ENCODE measurements at regions not wholly inside any gene's neighbourhood (a gene's known extent, or its start where the extent isn't known, plus 50 kb on each side); places are given as distances from the start of the nearest gene placed in this dataset.
A peak's percentile ranks its signal among the peaks of the same experiment; 100 is the strongest.

DNA sequence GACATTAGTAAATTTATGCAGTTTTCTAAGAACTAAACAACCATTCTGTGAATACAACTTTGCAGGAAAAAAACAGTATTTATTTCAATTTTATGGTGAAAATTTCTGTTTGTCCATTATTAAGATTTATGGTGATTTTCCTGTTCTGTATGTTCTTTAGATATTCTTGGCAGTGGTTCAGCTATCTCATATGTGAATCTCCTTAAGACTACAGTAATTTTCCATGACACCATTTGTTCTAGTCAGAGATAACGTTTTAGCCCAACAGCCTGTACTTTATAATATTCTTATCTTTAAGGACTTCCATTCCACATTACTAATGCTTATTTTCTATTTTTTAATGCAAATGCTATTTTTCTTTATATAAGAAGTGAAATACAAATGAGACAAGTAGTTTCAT lies 504.0 kb downstream of the RFPL4B start:
- Histone ChIP-seq H3K4me1 (ENCODE audit: control insufficient read depth, insufficient read depth, low read length) (no peaks in the 10 kb centered on the region), H3K27ac (ENCODE audit: low read length) (no peak overlapping the region), H3K9me3 (ENCODE audit: control insufficient read depth in 2 of 2, low read length in 2 of 2) (no peaks in the 10 kb centered on the region), H3K27me3 (ENCODE audit: control insufficient read depth in 1 of 2, insufficient read depth in 2 of 2, low read length in 2 of 2) (no peaks in the 10 kb centered on the region), H3K9ac (ENCODE audit: low read length in 2 of 2) (no peak overlapping the region), H3K4me3 (ENCODE audit: low read length in 2 of 2) (no peak overlapping the region), H3K36me3 (ENCODE audit: control insufficient read depth in 2 of 2, insufficient read depth in 2 of 2, low read length in 2 of 2) (no peaks in the 10 kb centered on the region)

DNA sequence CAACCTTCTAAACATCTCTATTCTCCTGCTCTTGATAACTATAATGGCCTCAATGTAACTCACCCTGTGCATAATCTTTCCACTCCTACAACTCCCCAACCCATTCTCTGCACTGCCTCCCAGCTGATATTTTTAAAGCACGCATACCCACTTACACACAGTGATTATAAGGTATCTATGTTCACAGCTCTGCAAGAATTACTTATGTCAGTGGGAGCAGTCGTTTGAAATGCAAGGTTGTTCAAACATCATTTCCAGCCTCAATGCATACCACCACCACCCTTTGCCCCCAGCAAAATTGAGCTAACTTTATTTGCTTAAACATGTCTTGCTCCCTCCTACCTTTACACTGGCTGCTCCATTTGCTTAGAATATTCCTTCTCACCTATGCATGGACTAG lies 506.0 kb downstream of the RFPL4B start:
- H3K9me3 ChIP-seq (ENCODE audit: control insufficient read depth in 2 of 2, low read length in 2 of 2): no peaks in the 10 kb centered on the region
- no peak overlapping the region for H3K4me3 ChIP-seq (ENCODE audit: low read length in 2 of 2)
- no peaks in the 10 kb centered on the region for H3K4me1 ChIP-seq (ENCODE audit: control insufficient read depth, insufficient read depth, low read length)
- H3K27ac ChIP-seq (ENCODE audit: low read length): no peak overlapping the region
- H3K9ac ChIP-seq (ENCODE audit: low read length in 2 of 2): no peak overlapping the region
- H3K36me3 ChIP-seq (ENCODE audit: control insufficient read depth in 2 of 2, insufficient read depth in 2 of 2, low read length in 2 of 2): no peaks in the 10 kb centered on the region
- H3K27me3 ChIP-seq (ENCODE audit: control insufficient read depth in 1 of 2, insufficient read depth in 2 of 2, low read length in 2 of 2): no peaks in the 10 kb centered on the region

DNA sequence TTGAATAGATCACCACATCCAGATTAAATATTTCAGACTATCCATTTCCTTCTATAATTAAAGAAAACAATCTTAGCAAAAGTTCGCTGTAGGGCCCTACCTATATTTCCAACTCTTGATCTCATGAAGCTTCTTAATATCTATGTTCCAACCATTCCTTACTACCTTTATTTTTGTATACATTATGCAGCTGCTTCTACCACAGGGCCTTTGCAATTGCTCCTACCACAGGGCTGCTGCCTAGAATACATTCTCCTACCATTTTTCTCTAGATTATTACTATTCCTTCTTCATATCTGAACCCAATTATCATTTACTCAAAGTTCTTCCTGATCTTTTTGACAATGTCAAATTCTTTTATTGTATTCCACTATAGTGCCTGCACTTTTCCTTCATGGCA lies 516.6 kb downstream of the RFPL4B start:
- Histone ChIP-seq H3K4me1 (ENCODE audit: control insufficient read depth, insufficient read depth, low read length) (no peaks in the 10 kb centered on the region), H3K4me3 (ENCODE audit: low read length in 2 of 2) (no peak overlapping the region), H3K9ac (ENCODE audit: low read length in 2 of 2) (no peak overlapping the region)

DNA sequence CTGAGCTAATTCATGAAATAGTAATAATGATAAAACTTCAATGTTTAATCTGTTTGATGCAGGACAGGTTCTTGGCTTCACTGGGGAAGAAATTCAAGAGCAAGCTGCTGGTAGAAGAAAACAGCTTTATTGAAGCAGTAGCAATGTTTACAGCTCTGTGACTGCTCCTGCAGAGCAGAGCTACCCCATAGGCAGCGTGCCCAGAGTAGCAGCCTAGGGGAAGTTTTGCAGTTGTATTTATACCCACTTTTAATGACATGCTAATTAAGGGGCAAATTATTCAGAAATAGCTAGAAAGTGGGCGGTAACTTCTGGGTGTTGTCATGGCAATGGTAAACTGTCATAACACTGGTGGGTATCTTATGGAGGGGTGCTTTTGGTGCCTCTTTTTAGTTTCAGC lies 518.0 kb downstream of the RFPL4B start:
- Histone ChIP-seq H3K9ac (ENCODE audit: low read length in 2 of 2) (no peak overlapping the region), H3K4me1 (ENCODE audit: control insufficient read depth, insufficient read depth, low read length) (no peaks in the 10 kb centered on the region), H3K36me3 (ENCODE audit: control insufficient read depth in 2 of 2, insufficient read depth in 2 of 2, low read length in 2 of 2) (no peaks in the 10 kb centered on the region), H3K4me3 (ENCODE audit: low read length in 2 of 2) (no peak overlapping the region), H3K27ac (ENCODE audit: low read length) (no peak overlapping the region), H3K27me3 (ENCODE audit: control insufficient read depth in 1 of 2, insufficient read depth in 2 of 2, low read length in 2 of 2) (no peaks in the 10 kb centered on the region), H3K9me3 (ENCODE audit: control insufficient read depth in 2 of 2, low read length in 2 of 2) (no peaks in the 10 kb centered on the region)

More for the DNA sequence above, 516.6 kb downstream of the RFPL4B start:
- no peaks in the 10 kb centered on the region for H3K27me3 ChIP-seq (ENCODE audit: control insufficient read depth in 1 of 2, insufficient read depth in 2 of 2, low read length in 2 of 2)
- H3K36me3 ChIP-seq (ENCODE audit: control insufficient read depth in 2 of 2, insufficient read depth in 2 of 2, low read length in 2 of 2): no peaks in the 10 kb centered on the region
- H3K27ac ChIP-seq (ENCODE audit: low read length): no peak overlapping the region
- H3K9me3 ChIP-seq (ENCODE audit: control insufficient read depth in 2 of 2, low read length in 2 of 2): no peaks in the 10 kb centered on the region

DNA sequence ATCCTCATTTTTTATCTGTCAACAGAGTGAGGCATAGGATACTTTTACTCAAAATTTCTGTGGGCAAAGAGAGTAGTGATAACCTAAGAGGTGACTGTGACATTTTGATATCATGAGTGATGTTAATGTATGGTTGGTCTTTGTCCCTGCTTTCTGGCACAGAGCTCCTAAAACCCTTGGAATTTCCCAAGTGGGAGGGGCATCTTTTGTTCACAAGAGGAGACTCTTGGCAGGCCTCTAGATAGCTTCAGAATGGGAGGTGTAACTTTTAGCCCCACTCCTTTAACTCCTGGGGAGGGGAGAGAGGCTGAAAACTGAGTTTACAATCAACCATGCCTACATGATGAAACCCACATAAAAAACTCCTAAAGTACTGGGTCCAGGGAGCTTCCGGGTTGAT lies 527.8 kb downstream of the RFPL4B start:
- Histone ChIP-seq H3K27me3 (ENCODE audit: control insufficient read depth in 1 of 2, insufficient read depth in 2 of 2, low read length in 2 of 2) (no peaks in the 10 kb centered on the region), H3K9ac (ENCODE audit: low read length in 2 of 2) (no peak overlapping the region), H3K9me3 (ENCODE audit: control insufficient read depth in 2 of 2, low read length in 2 of 2) (no peaks in the 10 kb centered on the region), H3K36me3 (ENCODE audit: control insufficient read depth in 2 of 2, insufficient read depth in 2 of 2, low read length in 2 of 2) (no peaks in the 10 kb centered on the region), H3K4me1 (ENCODE audit: control insufficient read depth, insufficient read depth, low read length) (no peaks in the 10 kb centered on the region), H3K27ac (ENCODE audit: low read length) (no peak overlapping the region), H3K4me3 (ENCODE audit: low read length in 2 of 2) (no peak overlapping the region)

DNA sequence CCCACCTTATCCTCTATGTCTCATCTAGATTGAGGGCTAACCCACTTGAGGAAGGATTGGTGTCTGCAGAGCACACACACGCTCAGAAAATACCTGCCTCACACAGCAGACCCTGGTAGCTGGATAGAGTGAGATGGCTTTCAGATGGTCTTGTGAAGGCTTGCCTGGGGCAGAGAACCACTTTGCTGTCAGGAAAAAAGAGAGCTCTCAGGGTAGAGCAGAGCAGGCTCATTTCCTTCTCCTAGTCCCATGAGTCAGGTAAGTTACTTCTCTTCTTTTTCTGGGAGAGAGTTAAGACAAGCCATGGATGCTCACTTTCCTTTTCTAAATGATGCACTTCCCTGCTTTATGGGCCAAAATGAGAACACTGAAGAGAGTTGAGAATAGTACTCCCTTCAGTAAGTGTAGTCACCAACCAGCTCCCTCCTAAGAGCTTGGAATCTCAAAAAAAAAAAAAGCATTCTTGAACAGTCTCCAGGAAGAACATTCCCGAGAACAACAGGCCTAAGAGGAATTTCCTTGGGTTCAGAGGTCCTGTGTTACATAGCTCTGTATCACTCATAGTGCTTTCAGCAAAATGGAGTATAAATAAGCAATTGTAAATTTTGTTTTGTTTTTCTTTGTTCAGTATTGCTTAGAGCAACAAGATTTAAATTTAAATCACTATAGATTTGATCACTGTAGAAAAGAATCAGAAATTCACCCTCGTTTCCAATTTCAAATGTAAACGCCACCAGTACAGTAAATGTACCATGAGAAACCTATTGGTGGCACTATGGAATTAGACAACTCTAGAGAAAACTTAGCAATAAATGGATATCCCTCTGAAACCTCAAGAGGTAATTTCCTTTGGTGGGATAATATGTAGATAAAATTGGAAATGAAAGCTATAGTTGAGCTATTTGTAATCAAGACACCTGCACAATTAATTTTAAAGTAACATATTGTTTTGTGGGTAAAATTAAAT lies 530.3 kb downstream of the RFPL4B start:
- H3K9ac ChIP-seq (ENCODE audit: low read length in 2 of 2): no peak overlapping the region
- no peaks in the 10 kb centered on the region for H3K36me3 ChIP-seq (ENCODE audit: control insufficient read depth in 2 of 2, insufficient read depth in 2 of 2, low read length in 2 of 2)
- no peaks in the 10 kb centered on the region for H3K4me1 ChIP-seq (ENCODE audit: control insufficient read depth, insufficient read depth, low read length)
- no peaks in the 10 kb centered on the region for H3K9me3 ChIP-seq (ENCODE audit: control insufficient read depth in 2 of 2, low read length in 2 of 2)
- H3K4me3 ChIP-seq (ENCODE audit: low read length in 2 of 2): peak overlapping the region in 1 of 2 donors; percentile 17
- H3K27me3 ChIP-seq (ENCODE audit: control insufficient read depth in 1 of 2, insufficient read depth in 2 of 2, low read length in 2 of 2): no peaks in the 10 kb centered on the region
- H3K27ac ChIP-seq (ENCODE audit: low read length): no peak overlapping the region

DNA sequence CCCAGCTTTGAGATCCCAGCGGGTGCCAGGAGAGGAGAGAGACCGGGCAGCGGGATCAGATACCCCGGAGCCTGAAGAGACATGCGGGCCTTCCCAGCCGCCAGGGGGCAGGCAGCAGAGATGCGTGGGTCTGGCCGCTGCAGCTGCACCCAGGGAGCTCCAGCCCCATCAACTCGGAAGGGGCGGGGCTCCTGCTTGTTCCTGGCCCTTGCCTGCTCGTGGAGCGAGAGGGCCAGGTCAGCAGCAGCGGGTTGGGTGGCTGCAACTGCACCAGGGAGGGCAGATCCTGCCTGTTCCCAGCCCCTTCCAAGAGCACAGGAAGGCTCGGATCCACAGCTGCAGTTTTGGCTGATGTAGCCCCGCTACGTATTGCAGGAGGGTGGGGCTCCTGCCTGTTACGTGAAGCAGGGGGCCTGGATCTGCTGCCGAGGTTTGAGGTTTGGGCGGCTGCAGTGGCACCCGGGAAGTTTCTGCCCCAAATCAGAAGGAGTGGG lies 532.8 kb downstream of the RFPL4B start:
- H3K9me3 ChIP-seq (ENCODE audit: control insufficient read depth in 2 of 2, low read length in 2 of 2): no peaks in the 10 kb centered on the region
- no peaks in the 10 kb centered on the region for H3K36me3 ChIP-seq (ENCODE audit: control insufficient read depth in 2 of 2, insufficient read depth in 2 of 2, low read length in 2 of 2)
- H3K27me3 ChIP-seq (ENCODE audit: control insufficient read depth in 1 of 2, insufficient read depth in 2 of 2, low read length in 2 of 2): no peaks in the 10 kb centered on the region
- H3K9ac ChIP-seq (ENCODE audit: low read length in 2 of 2): no peak overlapping the region
- H3K4me3 ChIP-seq (ENCODE audit: low read length in 2 of 2): no peak overlapping the region
- H3K27ac ChIP-seq (ENCODE audit: low read length): no peak overlapping the region
- no peaks in the 10 kb centered on the region for H3K4me1 ChIP-seq (ENCODE audit: control insufficient read depth, insufficient read depth, low read length)

DNA sequence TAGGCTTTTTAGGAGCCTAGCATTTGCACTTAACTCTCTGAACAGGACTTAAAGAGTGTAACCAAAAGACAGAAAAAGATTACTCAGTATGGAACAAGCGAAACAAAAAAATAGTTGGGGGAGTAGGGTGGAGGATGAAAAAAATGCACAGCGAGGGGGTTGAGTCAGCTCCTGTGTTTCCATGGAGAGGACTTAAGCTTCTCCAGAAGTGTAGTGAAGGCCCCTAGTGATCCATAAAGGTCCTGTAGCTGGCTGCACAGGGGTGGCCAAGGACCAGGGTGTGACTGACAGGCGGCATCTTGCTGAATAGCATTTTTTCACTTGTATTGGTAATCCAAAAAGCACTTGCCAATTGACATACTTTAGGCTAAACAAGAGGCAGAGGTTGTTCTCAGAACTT lies 533.9 kb downstream of the RFPL4B start:
- H3K27me3 ChIP-seq (ENCODE audit: control insufficient read depth in 1 of 2, insufficient read depth in 2 of 2, low read length in 2 of 2): no peaks in the 10 kb centered on the region
- no peaks in the 10 kb centered on the region for H3K4me1 ChIP-seq (ENCODE audit: control insufficient read depth, insufficient read depth, low read length)
- no peak overlapping the region for H3K27ac ChIP-seq (ENCODE audit: low read length)
- H3K36me3 ChIP-seq (ENCODE audit: control insufficient read depth in 2 of 2, insufficient read depth in 2 of 2, low read length in 2 of 2): no peaks in the 10 kb centered on the region
- H3K9ac ChIP-seq (ENCODE audit: low read length in 2 of 2): no peak overlapping the region
- H3K9me3 ChIP-seq (ENCODE audit: control insufficient read depth in 2 of 2, low read length in 2 of 2): no peaks in the 10 kb centered on the region
- H3K4me3 ChIP-seq (ENCODE audit: low read length in 2 of 2): no peak overlapping the region

DNA sequence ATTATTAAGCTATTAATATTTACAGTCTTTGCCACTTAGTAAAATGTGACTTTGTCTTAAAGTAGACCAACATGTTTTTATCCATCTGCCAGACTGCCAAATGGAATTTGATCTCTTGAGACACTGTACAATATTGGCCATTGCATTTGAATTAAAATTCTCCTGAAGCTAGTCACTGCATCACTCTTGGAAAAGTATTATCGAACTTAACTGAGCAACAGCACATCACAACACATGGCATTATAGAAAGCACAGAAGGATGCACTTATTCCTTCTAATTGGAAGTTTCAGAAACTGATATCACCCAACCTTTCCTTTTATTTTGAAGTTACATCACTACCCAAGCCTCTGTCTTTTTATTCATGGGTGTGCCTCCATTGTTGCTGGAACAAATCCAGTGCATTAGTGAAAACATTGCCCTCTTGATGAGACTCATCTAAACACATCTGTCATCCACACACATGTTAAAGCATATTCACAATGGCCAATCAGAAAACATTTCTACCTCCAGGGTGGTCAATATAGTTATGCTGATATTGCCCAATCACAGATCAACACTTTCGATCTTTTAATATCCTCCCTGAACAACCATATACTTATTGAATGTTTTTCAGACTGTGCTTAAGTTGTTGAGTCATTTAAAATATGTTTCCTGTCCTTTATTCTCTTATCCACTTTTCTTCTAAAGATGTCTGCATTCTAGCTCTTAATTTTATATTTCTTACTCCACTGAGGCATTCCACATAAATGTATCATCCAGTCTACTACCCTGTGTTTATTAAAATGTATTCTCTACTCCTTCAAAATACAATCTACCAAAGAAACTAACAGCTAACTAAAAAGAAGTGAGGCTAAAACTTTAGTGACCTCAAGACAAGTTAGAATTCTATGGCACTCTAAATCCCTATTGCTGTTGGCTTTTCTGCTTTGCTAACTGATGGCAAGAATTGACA lies 535.0 kb downstream of the RFPL4B start:
- no peaks in the 10 kb centered on the region for H3K36me3 ChIP-seq (ENCODE audit: control insufficient read depth in 2 of 2, insufficient read depth in 2 of 2, low read length in 2 of 2)

DNA sequence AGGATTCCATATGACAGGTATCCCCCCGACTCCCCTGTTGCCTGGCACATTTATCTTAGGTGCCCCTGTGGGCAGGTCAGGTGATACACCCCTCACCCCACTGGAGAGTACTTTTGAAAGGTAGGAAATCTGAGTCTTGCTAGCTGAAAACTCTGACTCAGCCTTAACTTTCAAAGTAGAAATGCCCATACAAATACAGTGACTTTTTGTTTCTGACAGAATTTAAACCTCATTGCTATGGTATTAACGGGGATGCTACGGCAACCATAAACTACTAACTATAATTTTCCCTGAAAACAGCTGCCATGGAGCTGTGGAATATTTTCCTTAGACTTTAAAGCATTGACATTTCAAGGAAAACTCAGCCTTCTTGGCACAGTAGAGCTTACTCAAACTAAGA lies 536.0 kb downstream of the RFPL4B start:
- no peaks in the 10 kb centered on the region for H3K27me3 ChIP-seq (ENCODE audit: control insufficient read depth in 1 of 2, insufficient read depth in 2 of 2, low read length in 2 of 2)
- no peaks in the 10 kb centered on the region for H3K9me3 ChIP-seq (ENCODE audit: control insufficient read depth in 2 of 2, low read length in 2 of 2)
- H3K4me1 ChIP-seq (ENCODE audit: control insufficient read depth, insufficient read depth, low read length): no peaks in the 10 kb centered on the region
- no peak overlapping the region for H3K9ac ChIP-seq (ENCODE audit: low read length in 2 of 2)
- no peak overlapping the region for H3K4me3 ChIP-seq (ENCODE audit: low read length in 2 of 2)
- H3K27ac ChIP-seq (ENCODE audit: low read length): no peak overlapping the region
- H3K36me3 ChIP-seq (ENCODE audit: control insufficient read depth in 2 of 2, insufficient read depth in 2 of 2, low read length in 2 of 2): no peaks in the 10 kb centered on the region

More for the DNA sequence above, 535.0 kb downstream of the RFPL4B start:
- Histone ChIP-seq H3K4me1 (ENCODE audit: control insufficient read depth, insufficient read depth, low read length) (no peaks in the 10 kb centered on the region), H3K4me3 (ENCODE audit: low read length in 2 of 2) (no peak overlapping the region), H3K9me3 (ENCODE audit: control insufficient read depth in 2 of 2, low read length in 2 of 2) (no peaks in the 10 kb centered on the region), H3K27ac (ENCODE audit: low read length) (no peak overlapping the region), H3K27me3 (ENCODE audit: control insufficient read depth in 1 of 2, insufficient read depth in 2 of 2, low read length in 2 of 2) (no peaks in the 10 kb centered on the region), H3K9ac (ENCODE audit: low read length in 2 of 2) (no peak overlapping the region)
